Psoas muscle (tissue), 7 donors: ENCODE measurements at regions not wholly inside any gene's neighbourhood (a gene's known extent, or its start where the extent isn't known, plus 50 kb on each side); places are given as distances from the start of the nearest gene placed in this dataset.

Experiments
- ATAC-seq, 4 donors: fragments of 200-7000 bp; cut with Tn5 transposase; one replicate each; pipeline ENCODE4 v1.9.1; 2020; ENCODE audit warnings: moderate library complexity in 3 of 4, mild to moderate bottlenecking in 2 of 4
- DNase-seq, 2 donors: peaks; one replicate each; pipeline ENCODE4 v3.0.0-alpha.2; 2020
- H3K27ac ChIP-seq: fragments of 200-600 bp; one replicate; pipeline ENCODE4 v1.8.0; 2022
- H3K27me3 ChIP-seq, 3 donors: fragments of 200-600 bp in 1 of 3; one replicate each; pipeline versions ENCODE4 v1.6.1 to v1.8.0; 2013 to 2022; ENCODE audit warnings: low read length in 2 of 3, mild to moderate bottlenecking in 2 of 3, moderate library complexity in 1 of 3; ENCODE audit not compliant: insufficient read depth in 3 of 3
- H3K36me3 ChIP-seq, 2 donors: fragments of 200-600 bp in 1 of 2; one replicate each; pipeline versions ENCODE4 v1.6.1 to v1.8.0; 2013 to 2022; ENCODE audit warnings: low read depth in 1 of 2, mild to moderate bottlenecking in 1 of 2, moderate library complexity in 1 of 2; ENCODE audit not compliant: insufficient read depth in 1 of 2
- H3K4me1 ChIP-seq: fragments of 200-600 bp; one replicate; pipeline ENCODE4 v1.8.0; 2022
- H3K4me3 ChIP-seq: fragments of 200-600 bp; one replicate; pipeline ENCODE4 v1.8.0; 2022; ENCODE audit warnings: mild to moderate bottlenecking
- H3K9me3 ChIP-seq: fragments of 200-600 bp; one replicate; pipeline ENCODE4 v1.8.0; 2022
- whole genome bisulfite sequencing, 3 donors: extraction: QIAGEN DNeasy Blood & Tissue Kit; methylation state at CpG; one replicate each; pipeline versions ENCODE4 v1.1.6 to v1.1.7; 2013; 5-methylcytosine and 5-hydroxymethylcytosine counted together
- intact Hi-C, 2 donors: fragments of 100-400 bp; cut with DNase I; formaldehyde crosslinking; loops; one replicate each; pipeline versions ENCODE4 v1.11.0 to v1.14.2; 2022
- TF ChIP-seq, protein P1 (sequence below): fragments of 200-600 bp; IDR thresholded peaks from one replicate; pipeline ENCODE4 v1.8.0; 2022; ENCODE audit warnings: antibody characterized with exemption
- donor health status: healthy with polysubstance abuse.
- donor health status: DM: no; HTN: no; CAD: no; lungs with moderate emphysema.
- donor health status: Bipolar disorder and iron deficiency.
- donor health status: healthy.
- donor health status: DM: yes; HTN: yes; CAD: no.
- donor health status: DM: no; HTN: no; CAD: no.
- donor health status: DM: yes; HTN: yes; CAD: no.

DNA sequence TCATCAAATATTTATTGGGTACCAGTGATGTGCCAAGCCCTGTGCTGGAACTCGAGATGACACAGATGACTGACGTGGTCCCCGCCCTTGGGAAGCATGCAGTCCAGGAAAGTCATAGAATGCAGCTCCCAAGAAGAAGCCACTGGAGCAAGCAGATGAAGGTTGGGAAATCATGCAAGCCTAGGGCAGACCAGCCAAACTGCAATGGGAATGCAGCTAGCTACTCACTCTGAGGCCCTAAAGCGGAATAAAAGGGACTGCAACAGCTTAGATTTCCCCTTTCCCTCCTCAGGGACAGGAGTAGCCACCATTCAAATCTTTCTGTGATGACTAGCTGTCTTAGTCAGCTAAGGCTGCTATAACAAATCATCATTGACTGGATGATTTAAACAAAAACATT, 152.2 kb downstream of the MAFB start:
- Histone ChIP-seq H3K9me3 (peaks cover 11% of the 10 kb centered on the region), H3K4me3 (no peak overlapping the region), H3K27ac (no peak overlapping the region), H3K4me1 (no peaks in the 10 kb centered on the region), H3K27me3 (no peaks in the 10 kb centered on the region), H3K36me3 (no peaks in the 10 kb centered on the region)
- WGBS, 3 donors = 65 to 75% (median 69%) methylated on average over 4 of the region's 4 CpGs
- DNase-seq (no peak), ATAC-seq (no peak)
- TF ChIP-seq, protein P1, sequence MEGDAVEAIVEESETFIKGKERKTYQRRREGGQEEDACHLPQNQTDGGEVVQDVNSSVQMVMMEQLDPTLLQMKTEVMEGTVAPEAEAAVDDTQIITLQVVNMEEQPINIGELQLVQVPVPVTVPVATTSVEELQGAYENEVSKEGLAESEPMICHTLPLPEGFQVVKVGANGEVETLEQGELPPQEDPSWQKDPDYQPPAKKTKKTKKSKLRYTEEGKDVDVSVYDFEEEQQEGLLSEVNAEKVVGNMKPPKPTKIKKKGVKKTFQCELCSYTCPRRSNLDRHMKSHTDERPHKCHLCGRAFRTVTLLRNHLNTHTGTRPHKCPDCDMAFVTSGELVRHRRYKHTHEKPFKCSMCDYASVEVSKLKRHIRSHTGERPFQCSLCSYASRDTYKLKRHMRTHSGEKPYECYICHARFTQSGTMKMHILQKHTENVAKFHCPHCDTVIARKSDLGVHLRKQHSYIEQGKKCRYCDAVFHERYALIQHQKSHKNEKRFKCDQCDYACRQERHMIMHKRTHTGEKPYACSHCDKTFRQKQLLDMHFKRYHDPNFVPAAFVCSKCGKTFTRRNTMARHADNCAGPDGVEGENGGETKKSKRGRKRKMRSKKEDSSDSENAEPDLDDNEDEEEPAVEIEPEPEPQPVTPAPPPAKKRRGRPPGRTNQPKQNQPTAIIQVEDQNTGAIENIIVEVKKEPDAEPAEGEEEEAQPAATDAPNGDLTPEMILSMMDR = no peak
- intact Hi-C loops = no loop called here

DNA sequence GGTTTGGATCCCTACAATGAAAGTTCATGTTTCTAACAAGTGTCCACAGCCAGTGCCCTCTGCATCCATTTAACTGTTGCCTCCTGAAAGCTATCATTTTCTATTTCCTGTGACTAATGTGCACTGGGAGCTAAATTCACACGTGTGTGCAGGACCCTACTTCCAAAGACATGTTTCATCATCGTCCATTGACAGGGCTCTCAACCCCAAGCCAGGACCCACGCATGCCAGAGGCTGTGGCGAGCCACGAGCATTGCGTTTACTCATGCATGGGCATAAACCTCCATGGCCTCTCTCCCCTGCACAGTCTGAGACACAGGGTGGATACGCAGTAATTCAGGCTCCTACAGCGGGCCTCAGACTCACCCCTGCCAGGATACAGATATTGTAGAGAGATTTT, 153.2 kb downstream of the MAFB start:
- 76 to 79% (median 79%) methylated on average over 8 of the region's 8 CpGs for WGBS, 3 donors

DNA sequence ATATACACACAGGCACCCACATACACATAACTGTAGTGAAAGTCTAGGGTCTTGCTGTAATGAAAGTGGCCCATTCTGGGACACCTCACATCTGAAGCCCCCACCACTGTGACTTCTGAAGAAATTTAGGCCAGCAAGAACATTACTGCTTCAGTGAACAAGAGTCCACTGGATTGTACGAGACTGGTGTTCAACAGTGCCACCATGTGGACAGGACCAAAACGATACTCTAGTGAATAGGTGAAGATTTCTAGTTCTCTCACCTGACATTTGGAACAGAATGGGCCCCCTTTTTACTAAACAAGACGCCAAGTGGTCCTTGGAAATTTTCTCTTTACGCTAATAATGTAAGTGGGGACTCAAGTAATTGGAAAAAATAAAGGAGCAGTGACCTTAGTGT, 156.9 kb downstream of the MAFB start:
- ATAC-seq = no peak
- WGBS, 3 donors = 70 to 78% (median 72%) methylated on average over 4 of the region's 4 CpGs
- no peaks in the 10 kb centered on the region for H3K4me1 ChIP-seq
- no peak overlapping the region for H3K4me3 ChIP-seq
- TF ChIP-seq, protein P1 = peak; percentile 10
- intact Hi-C loops = no loop called here
- no peaks in the 10 kb centered on the region for H3K27me3 ChIP-seq
- peaks cover 21% of the 10 kb centered on the region for H3K9me3 ChIP-seq
- no peak for DNase-seq
- no peak overlapping the region for H3K27ac ChIP-seq
- H3K36me3 ChIP-seq = no peaks in the 10 kb centered on the region

More for the DNA sequence above, 153.2 kb downstream of the MAFB start:
- Histone ChIP-seq H3K4me1 (no peaks in the 10 kb centered on the region), H3K27me3 (no peaks in the 10 kb centered on the region), H3K27ac (no peak overlapping the region), H3K36me3 (no peaks in the 10 kb centered on the region), H3K4me3 (no peak overlapping the region), H3K9me3 (peaks cover 21% of the 10 kb centered on the region)
- DNase-seq (no peak), ATAC-seq (no peak)
- TF ChIP-seq, protein P1 = no peak
- intact Hi-C loops = no loop called here

DNA sequence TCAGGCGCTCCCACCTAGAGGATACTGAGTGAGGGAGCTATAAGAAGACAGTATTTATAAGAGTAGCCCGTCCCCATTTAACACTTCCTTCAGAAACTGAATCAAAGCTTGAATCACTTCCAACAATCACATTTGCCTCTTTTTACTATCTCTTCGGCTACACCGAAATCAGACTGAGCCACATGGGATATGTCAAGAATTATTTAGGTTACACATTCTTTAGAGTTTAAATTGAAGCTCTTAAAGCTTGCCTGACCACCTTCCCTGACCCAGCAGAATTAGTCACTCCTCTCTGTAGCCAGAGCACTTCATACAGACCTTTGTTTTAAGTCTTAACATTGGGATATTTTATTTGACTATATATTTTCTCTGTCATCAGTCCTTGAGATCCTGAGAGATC, 163.7 kb downstream of the MAFB start:
- Histone ChIP-seq H3K27me3 (peaks cover 0 to 4% (median 0%) of the 10 kb centered on the region in 3 donors), H3K36me3 (no peaks in the 10 kb centered on the region), H3K9me3 (peaks cover 6% of the 10 kb centered on the region), H3K27ac (no peak overlapping the region), H3K4me3 (no peak overlapping the region), H3K4me1 (no peaks in the 10 kb centered on the region)
- intact Hi-C loops = no loop called here
- 73 to 83% (median 74%) methylated on average over 4 of the region's 4 CpGs for WGBS, 3 donors
- ATAC-seq (no peak), DNase-seq (no peak)
- TF ChIP-seq, protein P1 = no peak

DNA sequence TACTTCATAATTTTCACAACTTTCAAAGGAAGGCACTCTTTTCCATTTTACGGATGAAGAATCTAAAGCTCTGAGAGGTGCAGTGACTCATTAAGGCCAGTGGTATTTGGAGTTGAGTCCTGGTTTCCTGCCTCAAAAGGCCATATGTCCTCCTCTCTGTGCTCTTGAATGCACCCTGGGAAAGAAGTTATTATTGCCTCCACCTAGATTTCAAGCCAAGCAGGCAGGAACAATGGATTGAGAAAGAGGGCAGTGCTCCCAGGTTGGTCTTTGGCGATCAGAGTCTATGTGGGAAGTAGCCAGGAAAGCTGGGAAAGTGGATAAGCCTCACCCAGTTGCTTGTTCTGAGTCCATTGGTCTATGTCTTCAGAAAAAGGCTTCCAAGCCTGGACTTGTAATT, 165.0 kb downstream of the MAFB start:
- no peak for DNase-seq
- TF ChIP-seq, protein P1 = no peak
- no peak overlapping the region for H3K27ac ChIP-seq
- H3K4me1 ChIP-seq = no peaks in the 10 kb centered on the region
- ATAC-seq = no peak
- peaks cover 6% of the 10 kb centered on the region for H3K9me3 ChIP-seq
- WGBS, 3 donors = 88 to 91% (median 89%) methylated on average over 2 of the region's 2 CpGs
- H3K4me3 ChIP-seq = no peak overlapping the region
- intact Hi-C loops = no loop called here
- peaks cover 0 to 4% (median 0%) of the 10 kb centered on the region in 3 donors for H3K27me3 ChIP-seq
- no peaks in the 10 kb centered on the region for H3K36me3 ChIP-seq
